ENCODE measurements at regions not wholly inside any gene's neighbourhood (a gene's known extent, or its start where the extent isn't known, plus 50 kb on each side); places are given as distances from the start of the nearest gene placed in this dataset.

GRCh38 chr13:57507752-57508463 lies 123.6 kb upstream of the PCDH17 start:
- intact Hi-C loops (cut with DNase I; ENCODE audit: low total_unique reads), result no loop called here
- Histone ChIP-seq H3K4me3 (no peak overlapping the region), H3K9me3 (no peaks in the 10 kb centered on the region), H3K36me3 (no peaks in the 10 kb centered on the region), H3K27me3 (no peaks in the 10 kb centered on the region), H3K27ac (no peak overlapping the region), H3K4me1 (no peaks in the 10 kb centered on the region)
- no peak for TF ChIP-seq CTCF (IDR thresholded peaks at IDR 0.05)
- no peak for DNase-seq

GRCh38 chr13:57511603-57512002 lies 119.9 kb upstream of the PCDH17 start:
- Histone ChIP-seq H3K4me1 (no peaks in the 10 kb centered on the region), H3K27me3 (no peaks in the 10 kb centered on the region), H3K9me3 (no peaks in the 10 kb centered on the region), H3K27ac (no peak overlapping the region), H3K36me3 (no peaks in the 10 kb centered on the region), H3K4me3 (no peak overlapping the region)
- no peak for DNase-seq
- no peak for TF ChIP-seq CTCF (IDR thresholded peaks at IDR 0.05)
- intact Hi-C loops (cut with DNase I; ENCODE audit: low total_unique reads), result no loop called here

GRCh38 chr13:57527114-57527735 lies 104.3 kb upstream of the PCDH17 start:
- TF ChIP-seq CTCF (IDR thresholded peaks at IDR 0.05), result no peak
- no peak overlapping the region for H3K4me3 ChIP-seq
- H3K36me3 ChIP-seq, result no peaks in the 10 kb centered on the region
- H3K9me3 ChIP-seq, result no peaks in the 10 kb centered on the region
- intact Hi-C loops (cut with DNase I; ENCODE audit: low total_unique reads), result no loop called here
- H3K27me3 ChIP-seq, result no peaks in the 10 kb centered on the region
- H3K27ac ChIP-seq, result no peak overlapping the region
- no peak for DNase-seq
- no peaks in the 10 kb centered on the region for H3K4me1 ChIP-seq

GRCh38 chr13:57531256-57531655 lies 100.3 kb upstream of the PCDH17 start:
- intact Hi-C loops (cut with DNase I; ENCODE audit: low total_unique reads), result no loop called here
- Histone ChIP-seq H3K4me3 (no peak overlapping the region), H3K27me3 (no peaks in the 10 kb centered on the region), H3K4me1 (no peaks in the 10 kb centered on the region), H3K36me3 (no peaks in the 10 kb centered on the region), H3K9me3 (no peaks in the 10 kb centered on the region), H3K27ac (no peak overlapping the region)
- no peak for TF ChIP-seq CTCF (IDR thresholded peaks at IDR 0.05)
- DNase-seq, result no peak

- TF ChIP-seq CTCF (IDR thresholded peaks at IDR 0.05), result no peak
- Histone ChIP-seq H3K36me3 (no peaks in the 10 kb centered on the region), H3K4me3 (no peak overlapping the region), H3K4me1 (no peaks in the 10 kb centered on the region), H3K9me3 (no peaks in the 10 kb centered on the region), H3K27me3 (no peaks in the 10 kb centered on the region), H3K27ac (no peak overlapping the region)
- no peak for DNase-seq
- intact Hi-C loops (cut with DNase I; ENCODE audit: low total_unique reads), result no loop called here
Measured at GRCh38 chr13:57546942-57547341, 84.6 kb upstream of the PCDH17 start.

Measured in tibial artery (tissue), 4 donors.